ENCODE measurements at regions not wholly inside any gene's neighbourhood (a gene's known extent, or its start where the extent isn't known, plus 50 kb on each side); places are given as distances from the start of the nearest gene placed in this dataset.

- Histone ChIP-seq H3K79me2 (ENCODE audit: insufficient read depth, low read depth) (no peaks in the 10 kb centered on the region), H2AFZ (ENCODE audit: low read depth) (no peak overlapping the region), H3K36me3 (ENCODE audit: insufficient read depth) (no peaks in the 10 kb centered on the region), H3K27me3 (ENCODE audit: insufficient read depth, low read depth) (no peaks in the 10 kb centered on the region), H3K27ac (no peak overlapping the region), H3K4me3 (IDR thresholded peaks at IDR 0.05; ENCODE audit: insufficient read depth, low read depth, low read length) (no peak overlapping the region), H3K9ac (no peak overlapping the region), H3K4me1 (ENCODE audit: low read depth, poor library complexity, severe bottlenecking) (no peaks in the 10 kb centered on the region), H3K4me2 (no peak overlapping the region), H4K20me1 (ENCODE audit: insufficient read depth) (no peaks in the 10 kb centered on the region)
- TF ChIP-seq, protein P1, sequence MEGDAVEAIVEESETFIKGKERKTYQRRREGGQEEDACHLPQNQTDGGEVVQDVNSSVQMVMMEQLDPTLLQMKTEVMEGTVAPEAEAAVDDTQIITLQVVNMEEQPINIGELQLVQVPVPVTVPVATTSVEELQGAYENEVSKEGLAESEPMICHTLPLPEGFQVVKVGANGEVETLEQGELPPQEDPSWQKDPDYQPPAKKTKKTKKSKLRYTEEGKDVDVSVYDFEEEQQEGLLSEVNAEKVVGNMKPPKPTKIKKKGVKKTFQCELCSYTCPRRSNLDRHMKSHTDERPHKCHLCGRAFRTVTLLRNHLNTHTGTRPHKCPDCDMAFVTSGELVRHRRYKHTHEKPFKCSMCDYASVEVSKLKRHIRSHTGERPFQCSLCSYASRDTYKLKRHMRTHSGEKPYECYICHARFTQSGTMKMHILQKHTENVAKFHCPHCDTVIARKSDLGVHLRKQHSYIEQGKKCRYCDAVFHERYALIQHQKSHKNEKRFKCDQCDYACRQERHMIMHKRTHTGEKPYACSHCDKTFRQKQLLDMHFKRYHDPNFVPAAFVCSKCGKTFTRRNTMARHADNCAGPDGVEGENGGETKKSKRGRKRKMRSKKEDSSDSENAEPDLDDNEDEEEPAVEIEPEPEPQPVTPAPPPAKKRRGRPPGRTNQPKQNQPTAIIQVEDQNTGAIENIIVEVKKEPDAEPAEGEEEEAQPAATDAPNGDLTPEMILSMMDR (conservative IDR thresholded peaks at IDR 0.05; ENCODE audit: low read depth, low read length) = no peak
These were observed 145.0 kb upstream of the GAP43 start for GRCh38 chr3:115478359-115478758.

- no peaks in the 10 kb centered on the region for H3K27me3 ChIP-seq (ENCODE audit: insufficient read depth, low read depth)
- TF ChIP-seq, protein P1 (conservative IDR thresholded peaks at IDR 0.05; ENCODE audit: low read depth, low read length) = no peak
These were observed 136.4 kb upstream of the GAP43 start for GRCh38 chr3:115486880-115487279.

GRCh38 chr3:115487968-115488367 lies 135.3 kb upstream of the GAP43 start:
- no peak overlapping the region for H3K4me3 ChIP-seq (IDR thresholded peaks at IDR 0.05; ENCODE audit: insufficient read depth, low read depth, low read length)
- no peaks in the 10 kb centered on the region for H3K27me3 ChIP-seq (ENCODE audit: insufficient read depth, low read depth)
- H3K9ac ChIP-seq = no peak overlapping the region
- TF ChIP-seq, protein P1 (conservative IDR thresholded peaks at IDR 0.05; ENCODE audit: low read depth, low read length) = no peak
- H3K4me2 ChIP-seq = no peak overlapping the region
- no peak overlapping the region for H2AFZ ChIP-seq (ENCODE audit: low read depth)
- no peaks in the 10 kb centered on the region for H4K20me1 ChIP-seq (ENCODE audit: insufficient read depth)
- H3K79me2 ChIP-seq (ENCODE audit: insufficient read depth, low read depth) = no peaks in the 10 kb centered on the region
- H3K27ac ChIP-seq = no peak overlapping the region
- H3K36me3 ChIP-seq (ENCODE audit: insufficient read depth) = no peaks in the 10 kb centered on the region
- no peaks in the 10 kb centered on the region for H3K4me1 ChIP-seq (ENCODE audit: low read depth, poor library complexity, severe bottlenecking)

More at GRCh38 chr3:115486880-115487279, 136.4 kb upstream of the GAP43 start:
- Histone ChIP-seq H3K79me2 (ENCODE audit: insufficient read depth, low read depth) (no peaks in the 10 kb centered on the region), H3K4me3 (IDR thresholded peaks at IDR 0.05; ENCODE audit: insufficient read depth, low read depth, low read length) (no peak overlapping the region), H2AFZ (ENCODE audit: low read depth) (no peak overlapping the region), H3K9ac (no peak overlapping the region), H3K36me3 (ENCODE audit: insufficient read depth) (no peaks in the 10 kb centered on the region), H3K4me1 (ENCODE audit: low read depth, poor library complexity, severe bottlenecking) (no peaks in the 10 kb centered on the region), H3K4me2 (no peak overlapping the region), H4K20me1 (ENCODE audit: insufficient read depth) (no peaks in the 10 kb centered on the region), H3K27ac (no peak overlapping the region)

DNA sequence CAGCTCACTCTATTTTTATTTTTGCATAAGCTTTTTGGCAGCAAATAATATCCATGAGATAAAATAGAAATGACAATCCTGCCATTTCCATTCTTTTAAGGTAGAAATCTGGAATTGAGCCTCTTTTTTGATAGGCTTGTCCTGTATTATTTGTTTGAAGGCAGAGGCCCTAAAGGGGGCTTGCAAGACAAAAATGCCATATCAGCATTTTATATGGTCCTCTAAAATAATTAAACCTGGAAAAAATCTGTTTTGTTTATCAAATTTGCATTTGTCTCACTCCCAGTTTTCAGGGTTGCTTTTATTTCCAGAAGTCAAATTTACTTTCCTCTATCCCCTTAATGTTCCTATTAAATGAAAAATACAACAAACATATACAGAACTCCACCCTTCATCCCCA lies 134.9 kb upstream of the GAP43 start:
- Histone ChIP-seq H3K4me3 (IDR thresholded peaks at IDR 0.05; ENCODE audit: insufficient read depth, low read depth, low read length) (no peak overlapping the region), H3K4me1 (ENCODE audit: low read depth, poor library complexity, severe bottlenecking) (no peaks in the 10 kb centered on the region), H4K20me1 (ENCODE audit: insufficient read depth) (no peaks in the 10 kb centered on the region), H2AFZ (ENCODE audit: low read depth) (no peak overlapping the region), H3K36me3 (ENCODE audit: insufficient read depth) (no peaks in the 10 kb centered on the region), H3K4me2 (no peak overlapping the region), H3K79me2 (ENCODE audit: insufficient read depth, low read depth) (no peaks in the 10 kb centered on the region), H3K9ac (no peak overlapping the region), H3K27me3 (ENCODE audit: insufficient read depth, low read depth) (no peaks in the 10 kb centered on the region), H3K27ac (no peak overlapping the region)
- TF ChIP-seq, protein P1 (conservative IDR thresholded peaks at IDR 0.05; ENCODE audit: low read depth, low read length) = no peak
